ENCODE measurements at regions not wholly inside any gene's neighbourhood (a gene's known extent, or its start where the extent isn't known, plus 50 kb on each side); places are given as distances from the start of the nearest gene placed in this dataset.

DNA sequence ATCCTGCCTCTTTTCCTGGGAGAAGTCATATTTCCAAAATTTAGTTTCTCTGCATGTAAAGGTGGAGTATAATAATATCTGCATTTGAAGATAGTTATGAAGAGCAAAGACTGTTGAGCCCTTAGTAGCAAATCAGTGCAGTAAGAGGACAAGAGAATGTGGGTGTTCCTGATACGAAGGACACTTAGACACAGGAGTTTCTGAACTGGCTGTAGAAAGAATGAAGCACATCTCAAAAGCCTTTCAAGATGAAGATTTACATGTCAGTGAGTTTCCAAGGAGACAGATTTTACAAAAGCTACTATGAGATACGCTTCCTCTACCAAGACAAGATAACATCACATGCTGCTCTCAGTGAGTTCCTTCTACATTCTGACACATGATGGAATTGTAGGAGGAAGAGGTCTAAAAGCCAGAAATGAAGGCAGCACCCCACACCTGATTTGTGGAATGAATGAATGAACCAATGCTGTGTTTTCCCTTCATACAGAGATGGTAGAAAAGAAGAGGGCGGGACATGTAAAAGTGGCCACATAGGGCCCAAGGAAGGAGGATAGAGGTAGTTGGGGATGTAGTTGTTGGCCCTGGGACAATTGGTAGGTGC lies 173.6 kb upstream of the PDE1C start:
- no peak overlapping the region for H3K4me3 ChIP-seq (replicated peaks; ENCODE audit: low read depth, low read length)
- TF ChIP-seq, protein P1, sequence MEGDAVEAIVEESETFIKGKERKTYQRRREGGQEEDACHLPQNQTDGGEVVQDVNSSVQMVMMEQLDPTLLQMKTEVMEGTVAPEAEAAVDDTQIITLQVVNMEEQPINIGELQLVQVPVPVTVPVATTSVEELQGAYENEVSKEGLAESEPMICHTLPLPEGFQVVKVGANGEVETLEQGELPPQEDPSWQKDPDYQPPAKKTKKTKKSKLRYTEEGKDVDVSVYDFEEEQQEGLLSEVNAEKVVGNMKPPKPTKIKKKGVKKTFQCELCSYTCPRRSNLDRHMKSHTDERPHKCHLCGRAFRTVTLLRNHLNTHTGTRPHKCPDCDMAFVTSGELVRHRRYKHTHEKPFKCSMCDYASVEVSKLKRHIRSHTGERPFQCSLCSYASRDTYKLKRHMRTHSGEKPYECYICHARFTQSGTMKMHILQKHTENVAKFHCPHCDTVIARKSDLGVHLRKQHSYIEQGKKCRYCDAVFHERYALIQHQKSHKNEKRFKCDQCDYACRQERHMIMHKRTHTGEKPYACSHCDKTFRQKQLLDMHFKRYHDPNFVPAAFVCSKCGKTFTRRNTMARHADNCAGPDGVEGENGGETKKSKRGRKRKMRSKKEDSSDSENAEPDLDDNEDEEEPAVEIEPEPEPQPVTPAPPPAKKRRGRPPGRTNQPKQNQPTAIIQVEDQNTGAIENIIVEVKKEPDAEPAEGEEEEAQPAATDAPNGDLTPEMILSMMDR (IDR thresholded peaks at IDR 0.05; ENCODE audit: insufficient read depth, low read length, poor library complexity, severe bottlenecking), result no peak
- no peak for DNase-seq (ENCODE audit: extremely low read depth, insufficient read length)
- H3K27me3 ChIP-seq (replicated peaks; ENCODE audit: control insufficient read depth, insufficient read depth, low read length), result no peaks in the 10 kb centered on the region; the same call in 1 of the 2 replicates
- H3K36me3 ChIP-seq (ENCODE audit: control insufficient read depth, insufficient read depth, low read length), result no peaks in the 10 kb centered on the region

DNA sequence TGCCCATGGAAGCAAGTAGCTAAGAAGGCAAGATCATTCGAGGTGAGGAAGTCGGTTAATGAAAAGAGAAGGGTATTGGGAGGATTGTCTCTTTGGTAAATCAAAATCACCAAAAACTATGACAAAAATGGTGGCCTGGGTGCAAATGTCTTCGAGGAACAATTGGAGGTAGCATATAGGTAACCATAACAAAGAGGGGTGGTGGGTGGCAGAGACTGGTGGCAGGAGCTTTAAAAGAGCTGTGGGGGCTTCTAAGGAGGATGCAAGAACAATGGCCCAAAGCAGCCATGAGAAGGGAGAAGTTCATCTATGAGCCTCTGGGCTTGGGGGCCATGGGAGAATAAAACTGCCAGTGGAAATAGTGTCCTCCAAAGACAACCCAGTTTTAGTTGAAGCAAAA lies 172.2 kb upstream of the PDE1C start:
- no peaks in the 10 kb centered on the region for H3K36me3 ChIP-seq (ENCODE audit: control insufficient read depth, insufficient read depth, low read length)
- H3K4me3 ChIP-seq (replicated peaks; ENCODE audit: low read depth, low read length), result no peak overlapping the region
- TF ChIP-seq, protein P1 (IDR thresholded peaks at IDR 0.05; ENCODE audit: insufficient read depth, low read length, poor library complexity, severe bottlenecking), result no peak
- no peak for DNase-seq (ENCODE audit: extremely low read depth, insufficient read length)
- no peaks in the 10 kb centered on the region; the same call in 1 of the 2 replicates for H3K27me3 ChIP-seq (replicated peaks; ENCODE audit: control insufficient read depth, insufficient read depth, low read length)

- no peak for DNase-seq (ENCODE audit: extremely low read depth, insufficient read length)
- H3K36me3 ChIP-seq (ENCODE audit: control insufficient read depth, insufficient read depth, low read length), result no peaks in the 10 kb centered on the region
- TF ChIP-seq, protein P1 (IDR thresholded peaks at IDR 0.05; ENCODE audit: insufficient read depth, low read length, poor library complexity, severe bottlenecking), result no peak
- no peaks in the 10 kb centered on the region; the same call in 1 of the 2 replicates for H3K27me3 ChIP-seq (replicated peaks; ENCODE audit: control insufficient read depth, insufficient read depth, low read length)
- no peak overlapping the region for H3K4me3 ChIP-seq (replicated peaks; ENCODE audit: low read depth, low read length)
Observed at GRCh38 chr7:32241636-32242035, 171.4 kb upstream of the PDE1C start.

DNA sequence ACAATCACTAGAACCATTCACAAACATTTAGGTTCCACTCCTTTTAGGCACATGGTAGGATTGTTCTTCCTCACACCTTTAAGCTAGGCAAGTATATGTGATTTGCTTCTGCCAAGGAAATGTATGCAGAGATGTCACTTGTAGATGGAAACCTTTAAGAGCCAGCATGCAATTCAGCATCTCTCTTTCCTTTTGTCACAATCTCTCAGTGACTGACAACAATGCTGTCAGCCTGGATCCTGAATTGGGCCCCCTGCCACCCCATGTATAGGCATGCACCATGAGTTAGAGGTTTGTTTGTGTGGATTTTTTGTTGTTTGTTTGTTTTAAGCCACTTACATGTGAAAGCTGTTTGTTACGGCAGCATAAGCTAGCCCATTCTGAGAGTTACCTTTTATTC lies 169.6 kb upstream of the PDE1C start:
- Histone ChIP-seq H3K4me3 (replicated peaks; ENCODE audit: low read depth, low read length) (no peak overlapping the region), H3K36me3 (ENCODE audit: control insufficient read depth, insufficient read depth, low read length) (no peaks in the 10 kb centered on the region), H3K27me3 (replicated peaks; ENCODE audit: control insufficient read depth, insufficient read depth, low read length) (no peaks in the 10 kb centered on the region; the same call in 1 of the 2 replicates)
- DNase-seq (ENCODE audit: extremely low read depth, insufficient read length), result no peak
- TF ChIP-seq, protein P1 (IDR thresholded peaks at IDR 0.05; ENCODE audit: insufficient read depth, low read length, poor library complexity, severe bottlenecking), result no peak

DNA sequence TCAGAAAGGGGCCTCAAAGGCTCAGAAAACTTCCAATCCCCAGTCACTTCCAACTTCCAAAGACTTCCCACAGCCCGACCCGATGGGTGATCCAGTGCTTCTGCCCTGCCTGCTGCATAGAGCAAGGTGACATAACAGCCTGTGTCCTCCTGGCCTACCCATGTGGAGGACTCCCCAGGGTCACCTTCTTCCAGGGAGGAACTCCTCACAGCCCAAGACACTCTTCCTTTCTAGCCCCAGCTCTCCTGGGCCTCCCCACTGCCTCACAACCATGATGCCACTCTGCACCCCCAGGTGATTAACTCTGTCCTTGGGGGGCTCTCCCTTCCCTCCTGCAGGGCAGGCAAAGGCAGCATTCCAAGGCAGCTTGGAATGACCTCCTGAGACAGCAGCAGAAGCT lies 158.4 kb upstream of the PDE1C start:
- no peak for DNase-seq (ENCODE audit: extremely low read depth, insufficient read length)
- Histone ChIP-seq H3K27me3 (replicated peaks; ENCODE audit: control insufficient read depth, insufficient read depth, low read length) (no peaks in the 10 kb centered on the region), H3K36me3 (ENCODE audit: control insufficient read depth, insufficient read depth, low read length) (no peaks in the 10 kb centered on the region), H3K4me3 (replicated peaks; ENCODE audit: low read depth, low read length) (no peak overlapping the region)
- TF ChIP-seq, protein P1 (IDR thresholded peaks at IDR 0.05; ENCODE audit: insufficient read depth, low read length, poor library complexity, severe bottlenecking), result no peak

GRCh38 chr7:32227746-32228145 lies 157.5 kb upstream of the PDE1C start:
- Histone ChIP-seq H3K27me3 (replicated peaks; ENCODE audit: control insufficient read depth, insufficient read depth, low read length) (no peaks in the 10 kb centered on the region), H3K36me3 (ENCODE audit: control insufficient read depth, insufficient read depth, low read length) (no peaks in the 10 kb centered on the region), H3K4me3 (replicated peaks; ENCODE audit: low read depth, low read length) (no peak overlapping the region)
- DNase-seq (ENCODE audit: extremely low read depth, insufficient read length), result no peak
- TF ChIP-seq, protein P1 (IDR thresholded peaks at IDR 0.05; ENCODE audit: insufficient read depth, low read length, poor library complexity, severe bottlenecking), result no peak
